A549 (cell line): ENCODE measurements at regions not wholly inside any gene's neighbourhood (a gene's known extent, or its start where the extent isn't known, plus 50 kb on each side); places are given as distances from the start of the nearest gene placed in this dataset.

Experiments
- CTCF ChIP-seq: fragments of >200 bp; sonication (Bioruptor Twin); formaldehyde crosslinking; IDR thresholded peaks from 3 replicates; pipeline ENCODE4 v1.5.1; 2016
- POLR2A ChIP-seq: IDR thresholded peaks from 2 replicates; pipeline ENCODE4 v1.6.1; 2012; ENCODE audit warnings: mild to moderate bottlenecking, low read length

GRCh38 chr4:14842964-14843630 lies 159.2 kb upstream of the CPEB2 start:
- TF ChIP-seq CTCF (no peak), POLR2A (no peak)
